Parathyroid adenoma (tissue), 2 donors: ENCODE measurements at regions not wholly inside any gene's neighbourhood (a gene's known extent, or its start where the extent isn't known, plus 50 kb on each side); places are given as distances from the start of the nearest gene placed in this dataset.

Experiments used
- H2AFZ ChIP-seq: fragments of 300-600 bp; sonication (generic); one replicate; pipeline ENCODE4 v1.7.0; 2017; ENCODE audit warnings: antibody characterized with exemption, mild to moderate bottlenecking
- H3K27ac ChIP-seq: fragments of 300-600 bp; sonication (generic); one replicate; pipeline ENCODE4 v1.7.0; 2017
- H3K27me3 ChIP-seq: fragments of 300-600 bp; sonication (generic); one replicate; pipeline ENCODE4 v1.7.0; 2017; ENCODE audit warnings: low read length; ENCODE audit not compliant: control insufficient read depth, insufficient read depth
- H3K36me3 ChIP-seq: fragments of 300-600 bp; sonication (generic); one replicate; pipeline ENCODE4 v1.7.0; 2017; ENCODE audit warnings: low read length; ENCODE audit not compliant: control insufficient read depth, insufficient read depth
- H3K4me1 ChIP-seq: fragments of 300-600 bp; sonication (generic); one replicate; pipeline ENCODE4 v1.7.0; 2017; ENCODE audit warnings: control low read depth
- H3K4me2 ChIP-seq: fragments of 300-600 bp; sonication (generic); one replicate; pipeline ENCODE4 v1.7.0; 2017; ENCODE audit warnings: low read length
- H3K4me3 ChIP-seq: fragments of 300-600 bp; sonication (generic); one replicate; pipeline ENCODE4 v1.7.0; 2017; ENCODE audit warnings: low read depth, low read length
- H3K79me2 ChIP-seq: fragments of 300-600 bp; sonication (generic); one replicate; pipeline ENCODE4 v1.7.0; 2017; ENCODE audit warnings: control low read depth
- H3K9ac ChIP-seq: fragments of 300-600 bp; sonication (generic); one replicate; pipeline ENCODE4 v1.7.0; 2017; ENCODE audit warnings: mild to moderate bottlenecking
- H3K9me3 ChIP-seq: fragments of 300-600 bp; sonication (generic); one replicate; pipeline ENCODE4 v1.7.0; 2017; ENCODE audit warnings: low read length; ENCODE audit not compliant: control insufficient read depth
- TF ChIP-seq, protein P1 (sequence below): fragments of 300-600 bp; sonication (generic); IDR thresholded peaks from one replicate; pipeline ENCODE4 v1.7.0; 2017; ENCODE audit warnings: antibody characterized with exemption, mild to moderate bottlenecking
- donor health status: primary hyperparathyroidism.

DNA sequence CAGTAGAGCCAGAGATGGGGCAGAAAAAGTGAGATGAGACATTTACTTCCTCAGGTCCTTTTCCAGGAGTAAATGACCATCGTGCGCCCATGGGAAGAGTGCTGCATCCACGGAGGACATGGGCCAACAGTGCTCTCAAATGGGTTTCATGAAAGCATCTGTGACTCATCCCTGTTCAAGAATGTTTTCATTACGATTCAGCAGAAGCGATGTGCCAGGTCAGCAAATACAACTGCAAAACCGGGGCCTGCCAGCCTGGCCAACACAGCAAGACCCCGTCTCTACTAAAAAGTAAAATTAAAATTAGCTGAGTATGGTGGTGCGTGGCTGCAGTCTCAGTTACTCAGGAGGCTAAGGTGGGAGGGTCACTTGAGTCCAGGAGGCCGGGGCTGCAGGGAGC, 125.1 kb downstream of the LY86 start:
- H3K79me2 ChIP-seq, result no peaks in the 10 kb centered on the region
- H3K27me3 ChIP-seq, result no peaks in the 10 kb centered on the region
- H3K4me3 ChIP-seq, result no peak overlapping the region
- H3K4me1 ChIP-seq, result no peaks in the 10 kb centered on the region
- no peaks in the 10 kb centered on the region for H3K9me3 ChIP-seq
- H2AFZ ChIP-seq, result no peak overlapping the region
- no peaks in the 10 kb centered on the region for H3K36me3 ChIP-seq
- H3K4me2 ChIP-seq, result no peak overlapping the region
- H3K9ac ChIP-seq, result no peak overlapping the region
- TF ChIP-seq, protein P1, sequence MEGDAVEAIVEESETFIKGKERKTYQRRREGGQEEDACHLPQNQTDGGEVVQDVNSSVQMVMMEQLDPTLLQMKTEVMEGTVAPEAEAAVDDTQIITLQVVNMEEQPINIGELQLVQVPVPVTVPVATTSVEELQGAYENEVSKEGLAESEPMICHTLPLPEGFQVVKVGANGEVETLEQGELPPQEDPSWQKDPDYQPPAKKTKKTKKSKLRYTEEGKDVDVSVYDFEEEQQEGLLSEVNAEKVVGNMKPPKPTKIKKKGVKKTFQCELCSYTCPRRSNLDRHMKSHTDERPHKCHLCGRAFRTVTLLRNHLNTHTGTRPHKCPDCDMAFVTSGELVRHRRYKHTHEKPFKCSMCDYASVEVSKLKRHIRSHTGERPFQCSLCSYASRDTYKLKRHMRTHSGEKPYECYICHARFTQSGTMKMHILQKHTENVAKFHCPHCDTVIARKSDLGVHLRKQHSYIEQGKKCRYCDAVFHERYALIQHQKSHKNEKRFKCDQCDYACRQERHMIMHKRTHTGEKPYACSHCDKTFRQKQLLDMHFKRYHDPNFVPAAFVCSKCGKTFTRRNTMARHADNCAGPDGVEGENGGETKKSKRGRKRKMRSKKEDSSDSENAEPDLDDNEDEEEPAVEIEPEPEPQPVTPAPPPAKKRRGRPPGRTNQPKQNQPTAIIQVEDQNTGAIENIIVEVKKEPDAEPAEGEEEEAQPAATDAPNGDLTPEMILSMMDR, result no peak
- no peak overlapping the region for H3K27ac ChIP-seq

DNA sequence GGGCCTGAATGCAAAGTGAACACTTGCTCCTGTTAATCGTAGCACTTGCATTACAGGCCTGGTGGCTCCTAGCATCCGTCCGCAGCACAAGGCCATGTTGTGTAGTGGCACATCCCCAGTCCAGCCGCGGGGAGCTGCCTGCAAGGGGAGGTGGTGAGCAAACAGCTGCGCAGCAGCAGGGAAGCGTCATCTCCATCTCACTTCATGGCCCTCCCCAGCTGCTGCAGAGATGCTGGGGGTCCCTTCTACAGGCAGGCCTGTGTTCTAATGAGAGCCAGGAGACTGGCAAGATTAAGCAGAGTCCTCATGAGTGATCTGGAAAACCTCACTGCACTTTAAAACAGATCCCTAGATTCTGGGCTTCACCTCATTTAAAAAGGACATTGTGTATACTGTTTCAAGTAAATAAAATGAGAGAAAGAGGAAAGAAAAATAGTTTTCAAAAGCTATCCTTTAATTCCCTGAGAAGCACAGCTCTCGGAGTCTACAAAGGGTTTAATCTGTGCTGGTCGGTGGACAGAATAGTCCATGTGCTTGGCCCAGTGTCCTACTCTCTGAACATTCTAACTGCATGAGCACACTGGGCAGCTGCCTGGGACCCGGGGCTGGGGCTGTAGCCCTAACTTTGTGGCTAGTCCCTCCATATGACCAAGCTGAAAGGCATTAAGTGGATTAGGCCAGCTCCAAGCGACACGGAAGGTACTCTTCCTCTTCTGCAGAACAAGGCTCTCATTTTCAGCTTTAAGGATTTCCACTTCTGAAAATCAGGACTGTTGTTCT, 125.8 kb downstream of the LY86 start:
- Histone ChIP-seq H3K36me3 (no peaks in the 10 kb centered on the region), H3K4me2 (no peak overlapping the region), H3K9me3 (no peaks in the 10 kb centered on the region), H3K27ac (no peak overlapping the region), H3K4me1 (no peaks in the 10 kb centered on the region), H3K9ac (no peak overlapping the region), H2AFZ (no peak overlapping the region), H3K79me2 (no peaks in the 10 kb centered on the region), H3K4me3 (no peak overlapping the region), H3K27me3 (no peaks in the 10 kb centered on the region)
- TF ChIP-seq, protein P1, result no peak

DNA sequence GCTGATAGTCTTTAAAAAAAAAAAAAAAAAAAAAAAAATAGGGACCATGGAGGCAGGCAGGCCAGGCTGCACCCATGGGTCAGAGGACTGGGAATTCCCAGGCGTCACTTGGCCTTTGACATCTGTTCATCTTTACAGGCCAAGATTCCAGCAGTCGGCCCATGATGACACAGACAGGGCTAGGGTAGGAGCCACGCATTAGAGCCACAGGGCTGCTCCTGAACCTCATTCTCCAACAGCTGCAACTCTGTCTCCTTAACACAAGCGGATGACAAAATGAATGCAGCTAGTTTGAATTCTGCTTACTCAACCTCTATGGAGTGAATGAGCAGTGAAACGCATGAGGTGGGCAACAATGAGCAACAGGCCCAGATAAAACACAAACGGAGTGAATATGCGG, 126.4 kb downstream of the LY86 start:
- H3K79me2 ChIP-seq, result no peaks in the 10 kb centered on the region
- H3K4me3 ChIP-seq, result no peak overlapping the region
- no peak overlapping the region for H3K9ac ChIP-seq
- H3K4me1 ChIP-seq, result no peaks in the 10 kb centered on the region
- H3K36me3 ChIP-seq, result no peaks in the 10 kb centered on the region
- TF ChIP-seq, protein P1, result no peak
- no peak overlapping the region for H2AFZ ChIP-seq
- no peak overlapping the region for H3K4me2 ChIP-seq
- no peak overlapping the region for H3K27ac ChIP-seq
- no peaks in the 10 kb centered on the region for H3K27me3 ChIP-seq
- H3K9me3 ChIP-seq, result no peaks in the 10 kb centered on the region

DNA sequence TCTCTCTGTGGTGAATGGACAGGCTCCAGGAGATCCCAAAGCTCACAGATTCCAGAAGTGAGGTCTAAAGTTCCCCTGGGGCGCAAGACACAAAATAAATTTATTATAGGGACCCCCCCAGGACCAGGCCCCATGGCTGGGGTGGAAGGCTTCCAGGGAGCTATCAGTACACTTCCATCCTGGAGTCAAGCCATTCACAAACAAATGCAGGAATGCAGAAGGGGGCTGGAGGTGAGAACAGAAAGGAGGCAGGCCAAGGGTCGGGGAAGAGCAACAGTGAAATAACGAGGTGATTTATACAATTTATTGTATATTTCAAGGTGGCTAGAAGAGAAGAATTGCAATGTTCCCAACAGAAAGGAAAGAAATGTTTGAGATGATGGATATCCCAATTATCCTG, 126.9 kb downstream of the LY86 start:
- Histone ChIP-seq H3K9me3 (no peaks in the 10 kb centered on the region), H3K27ac (no peak overlapping the region), H3K27me3 (no peaks in the 10 kb centered on the region), H3K79me2 (no peaks in the 10 kb centered on the region), H3K9ac (no peak overlapping the region), H3K4me1 (no peaks in the 10 kb centered on the region), H3K36me3 (no peaks in the 10 kb centered on the region), H3K4me2 (no peak overlapping the region), H2AFZ (no peak overlapping the region), H3K4me3 (no peak overlapping the region)
- TF ChIP-seq, protein P1, result no peak
